ENCODE measurements at regions not wholly inside any gene's neighbourhood (a gene's known extent, or its start where the extent isn't known, plus 50 kb on each side); places are given as distances from the start of the nearest gene placed in this dataset.

- no peak for TF ChIP-seq CTCF (IDR thresholded peaks at IDR 0.05; ENCODE audit: insufficient read depth, low read depth, low read length, missing control alignments)
- no peak overlapping the region for H3K4me3 ChIP-seq (ENCODE audit: low read length)
- no peak for DNase-seq (ENCODE audit: low read depth)
These were observed 243.6 kb downstream of the TFAP2B start for GRCh38 chr6:51062166-51062722.

- no peak for TF ChIP-seq CTCF (IDR thresholded peaks at IDR 0.05; ENCODE audit: insufficient read depth, low read depth, low read length, missing control alignments)
- no peak for DNase-seq (ENCODE audit: low read depth)
- H3K4me3 ChIP-seq (ENCODE audit: low read length) = no peak overlapping the region
These were observed 259.3 kb downstream of the TFAP2B start for GRCh38 chr6:51077821-51078518.

- no peak for DNase-seq (ENCODE audit: low read depth)
- TF ChIP-seq CTCF (IDR thresholded peaks at IDR 0.05; ENCODE audit: insufficient read depth, low read depth, low read length, missing control alignments) = no peak
- H3K4me3 ChIP-seq (ENCODE audit: low read length) = no peak overlapping the region
These were observed 271.7 kb downstream of the TFAP2B start for GRCh38 chr6:51090343-51090742.

GRCh38 chr6:51093871-51094270, 275.2 kb downstream of the TFAP2B start:
- H3K4me3 ChIP-seq (ENCODE audit: low read length) = no peak overlapping the region
- TF ChIP-seq CTCF (IDR thresholded peaks at IDR 0.05; ENCODE audit: insufficient read depth, low read depth, low read length, missing control alignments) = no peak
- no peak for DNase-seq (ENCODE audit: low read depth)

- no peak for TF ChIP-seq CTCF (IDR thresholded peaks at IDR 0.05; ENCODE audit: insufficient read depth, low read depth, low read length, missing control alignments)
- DNase-seq (ENCODE audit: low read depth) = peak; percentile 1
- H3K4me3 ChIP-seq (ENCODE audit: low read length) = no peak overlapping the region
These were observed 275.6 kb downstream of the TFAP2B start for GRCh38 chr6:51094271-51094670.

GRCh38 chr6:51098246-51098645, 279.6 kb downstream of the TFAP2B start:
- TF ChIP-seq CTCF (IDR thresholded peaks at IDR 0.05; ENCODE audit: insufficient read depth, low read depth, low read length, missing control alignments) = no peak
- no peak overlapping the region for H3K4me3 ChIP-seq (ENCODE audit: low read length)
- no peak for DNase-seq (ENCODE audit: low read depth)

GRCh38 chr6:51098791-51099190, 280.1 kb downstream of the TFAP2B start:
- H3K4me3 ChIP-seq (ENCODE audit: low read length) = no peak overlapping the region
- peak; percentile 59 for DNase-seq (ENCODE audit: low read depth)
- TF ChIP-seq CTCF (IDR thresholded peaks at IDR 0.05; ENCODE audit: insufficient read depth, low read depth, low read length, missing control alignments) = no peak

Measured in epithelial cell of esophagus (primary cell).